ENCODE measurements at regions not wholly inside any gene's neighbourhood (a gene's known extent, or its start where the extent isn't known, plus 50 kb on each side); places are given as distances from the start of the nearest gene placed in this dataset.

GRCh38 chr9:28770226-28770625 is 1196.9 kb upstream of the C9orf72 start:
- DNase-seq = peak in 1 of 3 experiments; percentile 64

DNA sequence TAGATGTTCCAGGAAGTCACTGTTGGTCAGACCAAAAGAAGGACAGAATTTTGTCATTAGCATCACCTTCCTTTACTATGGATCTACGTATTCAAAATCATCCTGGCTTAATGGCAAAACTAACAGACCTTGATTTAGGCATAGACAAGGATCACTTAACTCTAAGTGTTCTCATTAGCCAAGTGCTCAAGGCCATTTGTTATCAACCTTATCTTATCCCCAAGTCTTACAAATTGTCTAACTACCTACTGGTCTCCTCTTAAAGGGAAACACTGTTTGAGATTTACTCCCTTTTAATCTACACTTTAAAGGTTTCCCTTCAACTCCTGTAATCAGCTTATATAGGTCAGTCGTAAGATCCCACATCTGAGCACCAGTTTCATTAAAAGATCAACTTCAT is 1197.5 kb upstream of the C9orf72 start:
- peak in 2 of 3 experiments; percentile 2 to 58 for DNase-seq

- DNase-seq = peak in 2 of 3 experiments; percentile 56 to 61
Measured at GRCh38 chr9:28774433-28775235, 1201.4 kb upstream of the C9orf72 start.

DNA sequence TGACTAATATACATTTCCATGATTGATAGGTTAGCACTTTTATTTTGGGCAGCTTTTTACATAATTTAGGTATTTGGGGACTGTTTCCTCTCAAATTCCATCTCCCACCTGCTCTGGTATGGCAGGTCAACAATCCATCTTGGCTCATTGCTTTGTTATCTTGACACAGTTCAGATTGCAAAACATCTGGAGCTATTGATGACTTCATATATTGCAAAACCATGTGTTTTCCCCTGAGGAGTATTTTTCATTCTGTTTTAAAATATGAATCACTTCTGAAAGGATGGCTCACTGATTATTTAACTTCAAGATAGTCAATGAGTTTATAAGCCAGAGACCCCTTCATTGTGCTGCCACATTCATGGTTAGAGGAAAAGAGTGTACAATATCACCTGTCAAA is 1206.0 kb upstream of the C9orf72 start:
- DNase-seq = no peak

DNA sequence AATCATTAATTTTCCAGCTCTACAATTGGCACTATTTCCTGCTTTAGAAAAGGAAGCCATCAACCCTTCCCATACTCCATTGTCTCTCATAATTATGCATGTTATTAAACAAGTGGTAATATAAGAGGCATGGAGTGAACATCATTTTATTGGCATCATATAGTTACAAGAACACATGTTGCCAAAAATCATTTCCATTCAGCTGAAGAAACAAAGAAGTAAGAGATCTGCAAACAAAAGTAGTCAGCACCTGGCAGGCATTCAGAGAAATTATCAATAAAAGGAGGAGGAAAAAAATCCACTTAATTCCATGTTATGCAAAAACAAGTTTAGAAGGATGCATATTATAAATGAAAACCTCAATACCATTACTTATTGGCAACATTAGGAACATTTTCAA is 1208.2 kb upstream of the C9orf72 start:
- DNase-seq = peak in 1 of 3 experiments; percentile 55

GRCh38 chr9:28782630-28783029 is 1209.3 kb upstream of the C9orf72 start:
- no peak for DNase-seq

- no peak for DNase-seq
Measured at GRCh38 chr9:28792716-28793115, 1219.4 kb upstream of the C9orf72 start.

DNA sequence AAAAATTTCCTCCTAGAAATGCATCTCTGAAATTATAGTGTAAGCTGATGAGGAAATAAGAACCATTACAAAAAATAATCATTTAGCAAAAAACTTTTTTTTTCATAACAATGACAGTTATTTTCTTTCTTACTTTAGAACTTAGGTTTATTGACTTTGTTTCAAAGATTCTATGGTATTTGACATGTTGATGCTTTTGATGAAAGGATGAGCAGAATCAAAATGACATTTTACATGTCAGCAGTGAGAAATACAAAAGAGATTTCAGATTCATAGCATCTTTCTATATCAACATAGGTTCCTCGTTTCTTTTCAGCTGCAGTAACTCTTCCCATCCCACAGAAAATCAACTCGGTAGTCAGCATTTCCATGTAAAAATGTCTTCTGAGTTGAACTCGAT is 1226.6 kb upstream of the C9orf72 start:
- no peak for DNase-seq

GRCh38 chr9:28801144-28801799 is 1228.0 kb upstream of the C9orf72 start:
- DNase-seq = no peak

DNA sequence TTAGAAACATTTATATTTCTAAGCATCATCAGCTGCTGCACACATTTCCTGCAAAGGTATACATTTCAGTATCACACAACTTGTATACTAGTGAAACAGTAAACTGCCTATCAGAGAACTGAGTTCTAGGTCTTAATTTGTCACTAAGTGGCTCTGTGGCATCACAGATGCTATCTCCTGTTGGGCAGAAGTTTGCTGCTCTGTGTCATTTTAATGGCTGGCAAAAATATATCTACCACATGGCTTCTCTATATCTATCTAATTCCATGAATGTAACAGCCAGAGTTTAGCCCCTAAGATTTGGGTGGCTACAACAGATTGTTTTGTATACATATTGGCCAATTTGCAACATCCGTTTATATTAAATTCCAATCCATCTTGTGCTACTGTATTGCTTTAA is 1231.9 kb upstream of the C9orf72 start:
- DNase-seq = no peak

DNA sequence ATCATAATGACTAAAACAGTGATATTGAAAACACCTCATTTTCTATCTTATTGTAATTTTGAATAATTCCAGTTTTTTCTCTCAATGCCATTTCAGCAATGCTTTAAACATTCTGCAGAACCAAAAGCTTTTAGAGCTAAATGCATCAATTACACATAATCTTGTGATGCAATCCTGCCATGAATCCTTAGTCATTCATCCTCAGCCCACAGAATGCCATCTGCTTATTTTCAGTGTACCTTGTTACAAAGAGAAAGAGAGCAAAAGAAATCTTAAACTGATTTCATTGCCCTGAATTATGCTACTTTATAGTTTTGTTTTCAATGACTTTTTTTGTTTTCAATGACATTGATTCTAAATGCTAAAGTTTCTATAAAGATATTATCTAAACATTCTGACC is 1234.8 kb upstream of the C9orf72 start:
- no peak for DNase-seq

- no peak for DNase-seq
Measured at GRCh38 chr9:28810388-28811075, 1237.3 kb upstream of the C9orf72 start.

- no peak for DNase-seq
Measured at GRCh38 chr9:28820741-28821140, 1247.5 kb upstream of the C9orf72 start.

GRCh38 chr9:28821240-28821639 is 1248.0 kb upstream of the C9orf72 start:
- no peak for DNase-seq

DNA sequence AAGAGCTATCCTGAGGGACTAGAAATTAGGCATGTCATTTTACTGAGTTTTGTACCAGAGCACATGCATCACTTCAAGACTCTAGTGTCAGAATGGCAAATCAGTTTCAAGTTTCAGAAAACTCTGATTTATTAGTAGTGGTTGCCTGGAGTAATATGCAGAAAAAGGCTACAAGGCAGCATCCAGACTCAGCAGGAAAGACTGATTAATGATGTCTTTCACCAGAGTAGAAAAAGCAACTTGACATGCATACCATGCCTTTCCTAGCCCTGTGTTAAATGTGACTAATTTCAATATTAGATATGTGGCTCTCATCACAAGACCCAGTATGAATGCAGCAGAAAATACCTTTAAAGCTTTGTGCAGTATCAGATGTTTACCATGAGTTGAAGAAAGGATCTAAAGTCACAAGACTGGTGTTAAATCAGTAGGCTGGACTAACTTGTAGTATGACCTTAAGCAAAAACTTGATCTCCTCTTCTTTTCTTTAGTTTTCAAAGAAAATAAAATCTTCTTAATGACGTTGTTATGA is 1251.2 kb upstream of the C9orf72 start:
- no peak for DNase-seq

GRCh38 chr9:28832168-28832770 is 1259.0 kb upstream of the C9orf72 start:
- no peak for DNase-seq

- DNase-seq = no peak
Measured at GRCh38 chr9:28834156-28834555, 1260.9 kb upstream of the C9orf72 start.

GRCh38 chr9:28839778-28840430 is 1266.6 kb upstream of the C9orf72 start:
- no peak for DNase-seq

- DNase-seq = no peak
Measured at GRCh38 chr9:28841775-28842174, 1268.5 kb upstream of the C9orf72 start.

DNA sequence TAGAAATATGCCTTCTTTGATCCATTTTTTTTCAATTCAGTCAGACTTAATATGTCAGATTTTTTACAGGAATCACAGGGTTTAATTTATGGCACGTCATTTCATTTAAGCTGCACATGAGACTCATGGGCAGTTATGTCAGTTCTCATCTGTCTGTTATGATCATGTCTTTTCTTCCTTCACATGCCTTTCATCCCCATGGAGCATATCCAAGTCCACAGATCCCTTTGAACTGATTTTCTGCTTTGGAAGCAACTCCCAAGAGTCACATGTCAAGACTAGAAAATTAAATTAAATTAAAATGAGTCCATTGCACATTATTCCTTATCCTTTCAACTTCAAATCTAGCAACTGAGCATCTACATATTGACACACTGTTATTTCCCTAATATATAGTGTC is 1274.0 kb upstream of the C9orf72 start:
- no peak for DNase-seq

- no peak for DNase-seq
Measured at GRCh38 chr9:28848671-28849070, 1275.4 kb upstream of the C9orf72 start.

GRCh38 chr9:28853477-28853876 is 1280.2 kb upstream of the C9orf72 start:
- DNase-seq = no peak

GRCh38 chr9:28866951-28867350 is 1293.7 kb upstream of the C9orf72 start:
- no peak for DNase-seq
